ENCODE measurements at regions not wholly inside any gene's neighbourhood (a gene's known extent, or its start where the extent isn't known, plus 50 kb on each side); places are given as distances from the start of the nearest gene placed in this dataset.

GRCh38 chr15:62986948-62987347, 55.6 kb upstream of the TPM1 start:
- no peak overlapping the region for H3K27ac ChIP-seq (ENCODE audit: low read depth, low read length)
- H3K27me3 ChIP-seq (ENCODE audit: control insufficient read depth in 1 of 2, insufficient read depth in 2 of 2, low read length in 2 of 2) = no peaks in the 10 kb centered on the region
- no peak overlapping the region for H3K9ac ChIP-seq (ENCODE audit: low read depth in 1 of 2, low read length in 2 of 2)
- peaks cover 3 to 5% of the 10 kb centered on the region in 2 donors for H3K4me1 ChIP-seq (ENCODE audit: control insufficient read depth in 1 of 2, insufficient read depth in 2 of 2, low read length in 2 of 2)
- no peak overlapping the region for H3K4me3 ChIP-seq (ENCODE audit: low read depth in 1 of 2, low read length in 2 of 2)
- no peaks in the 10 kb centered on the region for H3K9me3 ChIP-seq (ENCODE audit: control insufficient read depth in 1 of 2, low read length in 2 of 2)
- H3K36me3 ChIP-seq (ENCODE audit: control insufficient read depth in 1 of 2, insufficient read depth in 2 of 2, low read length in 2 of 2) = no peaks in the 10 kb centered on the region

- no peaks in the 10 kb centered on the region for H3K36me3 ChIP-seq (ENCODE audit: control insufficient read depth in 1 of 2, insufficient read depth in 2 of 2, low read length in 2 of 2)
- no peaks in the 10 kb centered on the region for H3K27me3 ChIP-seq (ENCODE audit: control insufficient read depth in 1 of 2, insufficient read depth in 2 of 2, low read length in 2 of 2)
- H3K4me1 ChIP-seq (ENCODE audit: control insufficient read depth in 1 of 2, insufficient read depth in 2 of 2, low read length in 2 of 2) = peaks cover 3 to 5% of the 10 kb centered on the region in 2 donors
- no peak overlapping the region for H3K9ac ChIP-seq (ENCODE audit: low read depth in 1 of 2, low read length in 2 of 2)
- H3K4me3 ChIP-seq (ENCODE audit: low read depth in 1 of 2, low read length in 2 of 2) = no peak overlapping the region
- H3K27ac ChIP-seq (ENCODE audit: low read depth, low read length) = no peak overlapping the region
- H3K9me3 ChIP-seq (ENCODE audit: control insufficient read depth in 1 of 2, low read length in 2 of 2) = no peaks in the 10 kb centered on the region
These were observed 53.8 kb upstream of the TPM1 start for GRCh38 chr15:62988701-62989100.

- Histone ChIP-seq H3K27ac (ENCODE audit: low read depth, low read length) (no peak overlapping the region), H3K36me3 (ENCODE audit: control insufficient read depth in 1 of 2, insufficient read depth in 2 of 2, low read length in 2 of 2) (no peaks in the 10 kb centered on the region), H3K4me3 (ENCODE audit: low read depth in 1 of 2, low read length in 2 of 2) (no peak overlapping the region), H3K27me3 (ENCODE audit: control insufficient read depth in 1 of 2, insufficient read depth in 2 of 2, low read length in 2 of 2) (no peaks in the 10 kb centered on the region), H3K9me3 (ENCODE audit: control insufficient read depth in 1 of 2, low read length in 2 of 2) (no peaks in the 10 kb centered on the region), H3K4me1 (ENCODE audit: control insufficient read depth in 1 of 2, insufficient read depth in 2 of 2, low read length in 2 of 2) (peaks cover 3 to 5% of the 10 kb centered on the region in 2 donors), H3K9ac (ENCODE audit: low read depth in 1 of 2, low read length in 2 of 2) (no peak overlapping the region)
These were observed 53.0 kb upstream of the TPM1 start for GRCh38 chr15:62989366-62990055.

- Histone ChIP-seq H3K27me3 (ENCODE audit: control insufficient read depth in 1 of 2, insufficient read depth in 2 of 2, low read length in 2 of 2) (no peaks in the 10 kb centered on the region), H3K36me3 (ENCODE audit: control insufficient read depth in 1 of 2, insufficient read depth in 2 of 2, low read length in 2 of 2) (no peaks in the 10 kb centered on the region), H3K4me1 (ENCODE audit: control insufficient read depth in 1 of 2, insufficient read depth in 2 of 2, low read length in 2 of 2) (peaks cover 3 to 5% of the 10 kb centered on the region in 2 donors), H3K9ac (ENCODE audit: low read depth in 1 of 2, low read length in 2 of 2) (no peak overlapping the region), H3K4me3 (ENCODE audit: low read depth in 1 of 2, low read length in 2 of 2) (no peak overlapping the region), H3K9me3 (ENCODE audit: control insufficient read depth in 1 of 2, low read length in 2 of 2) (no peaks in the 10 kb centered on the region), H3K27ac (ENCODE audit: low read depth, low read length) (no peak overlapping the region)
These were observed 50.8 kb upstream of the TPM1 start for GRCh38 chr15:62991698-62992097.

- Histone ChIP-seq H3K4me1 (ENCODE audit: control insufficient read depth in 1 of 2, insufficient read depth in 2 of 2, low read length in 2 of 2) (peaks cover 3 to 5% of the 10 kb centered on the region in 2 donors), H3K27ac (ENCODE audit: low read depth, low read length) (no peak overlapping the region), H3K36me3 (ENCODE audit: control insufficient read depth in 1 of 2, insufficient read depth in 2 of 2, low read length in 2 of 2) (no peaks in the 10 kb centered on the region), H3K9me3 (ENCODE audit: control insufficient read depth in 1 of 2, low read length in 2 of 2) (no peaks in the 10 kb centered on the region), H3K4me3 (ENCODE audit: low read depth in 1 of 2, low read length in 2 of 2) (no peak overlapping the region), H3K9ac (ENCODE audit: low read depth in 1 of 2, low read length in 2 of 2) (no peak overlapping the region), H3K27me3 (ENCODE audit: control insufficient read depth in 1 of 2, insufficient read depth in 2 of 2, low read length in 2 of 2) (no peaks in the 10 kb centered on the region)
These were observed 50.2 kb upstream of the TPM1 start for GRCh38 chr15:62992302-62992701.
